ENCODE measurements at regions not wholly inside any gene's neighbourhood (a gene's known extent, or its start where the extent isn't known, plus 50 kb on each side); places are given as distances from the start of the nearest gene placed in this dataset.

DNA sequence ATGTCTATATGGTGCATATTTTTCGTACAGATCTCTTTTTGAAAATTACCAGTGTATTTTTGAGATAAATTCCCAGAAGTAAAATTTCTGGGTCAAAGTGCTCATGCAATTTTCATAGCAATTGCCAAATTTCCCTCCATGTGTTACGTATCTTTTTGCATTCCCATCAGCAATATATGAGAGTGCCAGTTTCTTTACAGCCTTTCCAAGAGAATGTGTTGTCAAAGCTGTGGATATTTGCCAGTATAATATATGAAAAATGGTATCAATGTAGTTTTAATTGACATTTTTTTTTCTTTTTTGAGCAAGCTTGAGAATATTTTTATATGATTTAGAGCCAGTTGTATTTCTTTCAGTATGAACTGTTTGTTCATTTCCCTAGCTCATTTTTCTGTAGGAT lies 399.0 kb upstream of the KLF12 start:
- TF ChIP-seq POLR2A (IDR thresholded peaks at IDR 0.05; ENCODE audit: low read depth, low read length), result no peak
- DNase-seq (ENCODE audit: insufficient read length, low spot score) (no peak), FAIRE-seq (no peak)

- DNase-seq (ENCODE audit: insufficient read length, low spot score), result no peak
- FAIRE-seq, result no peak
- TF ChIP-seq POLR2A (IDR thresholded peaks at IDR 0.05; ENCODE audit: low read depth, low read length), result no peak
These were observed 395.8 kb upstream of the KLF12 start for GRCh38 chr13:74530011-74530410.

DNA sequence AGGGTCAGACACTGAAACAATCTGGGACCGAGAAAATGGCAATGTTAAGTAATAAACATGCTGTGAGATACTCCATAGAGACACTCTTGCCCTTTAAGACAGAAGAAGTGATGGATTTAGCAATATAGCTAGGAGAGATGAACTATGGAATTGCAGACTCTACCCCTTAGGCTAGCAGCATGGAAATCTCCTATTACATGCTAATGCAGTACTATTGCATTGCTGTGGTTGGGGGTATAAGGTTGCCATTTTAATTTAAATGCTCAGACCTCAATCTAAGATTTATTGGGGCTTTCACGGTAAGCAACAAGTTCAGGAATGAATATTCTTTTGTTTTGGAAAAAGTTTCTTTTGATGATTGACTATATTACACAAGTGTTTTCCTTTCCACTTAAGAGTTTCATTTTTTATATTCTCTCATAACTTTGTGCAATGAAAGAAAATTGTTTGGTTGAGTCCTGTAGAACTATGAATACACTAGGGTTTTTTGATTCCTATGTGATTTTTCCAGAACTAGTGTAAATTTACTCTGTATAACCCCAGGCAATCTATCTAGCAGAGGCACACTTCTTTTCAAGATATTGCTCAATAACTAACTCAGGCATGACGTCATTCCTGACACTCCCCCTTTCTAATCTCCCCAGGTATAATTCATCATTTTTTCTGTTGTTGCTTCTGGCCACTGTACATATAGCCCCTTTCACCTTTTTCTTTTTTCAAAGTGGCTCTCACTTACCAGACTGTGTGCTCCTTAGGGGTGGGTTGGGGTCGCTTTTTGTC lies 394.7 kb upstream of the KLF12 start:
- FAIRE-seq, result no peak
- TF ChIP-seq POLR2A (IDR thresholded peaks at IDR 0.05; ENCODE audit: low read depth, low read length), result no peak
- no peak for DNase-seq (ENCODE audit: insufficient read length, low spot score)

GRCh38 chr13:74523057-74523456 lies 388.9 kb upstream of the KLF12 start:
- TF ChIP-seq POLR2A (IDR thresholded peaks at IDR 0.05; ENCODE audit: low read depth, low read length), result no peak
- DNase-seq (ENCODE audit: insufficient read length, low spot score) (no peak), FAIRE-seq (no peak)

DNA sequence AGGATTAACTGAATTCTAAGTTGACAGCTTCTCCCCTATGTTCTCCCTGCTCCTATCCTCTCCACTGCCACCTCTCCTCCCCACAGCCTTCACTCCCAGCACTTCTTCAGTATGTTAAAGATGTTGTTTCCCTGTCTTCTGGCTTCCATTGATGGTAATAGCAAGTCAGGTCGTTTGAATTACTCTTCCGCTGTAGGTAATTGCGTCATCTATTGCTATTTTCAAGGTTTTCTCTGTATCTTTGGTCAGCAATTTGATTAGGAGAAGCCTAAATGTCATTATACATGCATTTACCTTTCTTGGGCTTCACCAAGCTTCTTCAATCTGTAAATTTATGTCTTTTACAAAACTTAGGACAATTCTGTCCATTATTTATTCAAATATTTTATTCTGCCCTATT lies 377.3 kb upstream of the KLF12 start:
- DNase-seq (ENCODE audit: insufficient read length, low spot score) (no peak), FAIRE-seq (no peak)

DNA sequence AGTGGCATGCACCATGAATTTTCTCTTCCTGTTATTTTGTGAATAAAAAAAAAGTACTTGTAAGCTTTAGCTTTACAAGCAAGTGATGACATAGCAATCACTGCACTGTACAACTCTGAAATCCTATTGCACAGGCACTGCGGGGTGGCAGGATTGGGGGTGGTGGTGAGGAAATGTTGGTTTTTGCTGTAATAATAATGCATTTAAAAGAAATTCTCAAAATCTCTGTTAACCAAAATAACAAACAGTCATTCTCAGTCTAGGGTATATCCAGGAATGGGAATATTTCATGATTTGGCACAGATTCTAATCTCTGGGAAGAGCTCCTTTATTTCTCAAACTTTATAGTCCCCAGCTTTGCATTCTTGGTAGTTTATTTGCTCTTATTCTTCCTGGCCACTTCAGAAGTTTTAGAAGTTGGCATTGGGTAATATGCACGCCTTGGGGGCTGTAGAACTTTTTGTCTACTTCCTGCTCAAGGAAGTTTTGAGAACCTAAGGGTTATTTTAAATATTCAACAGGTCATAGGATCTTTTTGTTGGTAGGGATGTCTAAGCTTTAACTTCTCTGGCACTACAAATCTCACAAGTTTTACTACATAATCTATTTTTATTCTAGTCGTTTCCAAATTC lies 353.0 kb upstream of the KLF12 start:
- no peak for TF ChIP-seq POLR2A (IDR thresholded peaks at IDR 0.05; ENCODE audit: low read depth, low read length)
- no peak for FAIRE-seq
- DNase-seq (ENCODE audit: insufficient read length, low spot score), result no peak

More for the DNA sequence above, 377.3 kb upstream of the KLF12 start:
- no peak for TF ChIP-seq POLR2A (IDR thresholded peaks at IDR 0.05; ENCODE audit: low read depth, low read length)

DNA sequence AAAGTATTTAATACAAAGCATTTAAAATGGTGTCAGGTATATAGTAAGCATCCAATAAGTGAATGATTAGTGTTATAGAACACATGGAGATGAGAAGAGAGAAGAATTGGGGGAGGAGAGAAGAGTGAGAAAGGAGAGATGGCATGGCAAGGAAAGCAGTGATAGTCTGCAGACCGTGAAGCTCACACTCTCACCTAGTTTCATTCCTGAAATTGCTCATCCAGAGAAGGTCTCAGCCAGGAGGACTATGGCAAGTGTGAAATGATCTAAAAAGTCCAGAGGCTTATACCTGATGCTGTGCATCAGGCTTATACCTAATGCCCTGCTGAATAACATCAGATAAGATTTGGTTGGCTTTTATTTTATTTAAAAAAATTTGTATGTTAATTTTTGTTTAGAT lies 351.6 kb upstream of the KLF12 start:
- TF ChIP-seq POLR2A (IDR thresholded peaks at IDR 0.05; ENCODE audit: low read depth, low read length), result no peak
- no peak for FAIRE-seq
- no peak for DNase-seq (ENCODE audit: insufficient read length, low spot score)

GRCh38 chr13:74479124-74479523 lies 344.9 kb upstream of the KLF12 start:
- no peak for FAIRE-seq
- no peak for TF ChIP-seq POLR2A (IDR thresholded peaks at IDR 0.05; ENCODE audit: low read depth, low read length)
- DNase-seq (ENCODE audit: insufficient read length, low spot score), result no peak

DNA sequence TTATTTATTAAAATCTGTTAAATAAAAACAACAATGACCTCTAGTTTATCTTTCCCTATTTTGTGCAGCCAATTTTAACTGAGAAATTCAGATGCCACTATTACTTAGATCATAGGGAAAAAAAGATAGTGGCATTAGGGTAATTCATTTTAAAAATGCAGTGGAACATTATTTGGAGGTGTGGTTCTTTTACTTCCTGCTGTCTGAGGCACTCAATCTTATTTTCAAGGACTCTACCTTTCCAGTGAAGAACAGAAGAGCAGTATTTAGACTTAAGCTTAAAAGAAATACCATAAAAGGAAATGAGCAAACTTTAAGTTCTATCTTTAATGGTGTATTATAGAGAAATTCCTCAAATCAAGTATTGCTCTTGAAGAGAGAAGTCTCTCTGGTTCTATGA lies 342.6 kb upstream of the KLF12 start:
- DNase-seq (ENCODE audit: insufficient read length, low spot score), result no peak
- FAIRE-seq, result no peak
- TF ChIP-seq POLR2A (IDR thresholded peaks at IDR 0.05; ENCODE audit: low read depth, low read length), result no peak

- DNase-seq (ENCODE audit: insufficient read length, low spot score), result no peak
- FAIRE-seq, result no peak
- no peak for TF ChIP-seq POLR2A (IDR thresholded peaks at IDR 0.05; ENCODE audit: low read depth, low read length)
These were observed 342.2 kb upstream of the KLF12 start for GRCh38 chr13:74476365-74476764.

DNA sequence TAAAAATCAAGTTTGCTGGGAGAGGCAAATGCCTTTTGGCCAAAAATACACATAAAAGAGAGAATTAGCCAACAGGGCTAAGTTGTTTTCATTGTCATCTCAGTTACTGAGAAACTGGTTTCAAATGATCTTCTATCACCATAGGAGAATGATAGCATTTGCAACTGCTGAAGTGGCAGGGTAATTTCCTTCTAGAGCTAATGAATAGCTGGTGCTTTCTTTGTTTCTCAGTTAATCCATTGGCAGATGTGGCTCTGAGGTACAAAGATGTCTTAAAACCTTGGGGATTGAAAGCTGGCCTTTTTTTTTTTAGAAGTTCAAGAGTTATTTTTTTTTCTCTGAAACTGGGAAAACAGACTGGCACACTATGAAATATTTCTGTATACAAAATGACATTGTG lies 332.7 kb upstream of the KLF12 start:
- no peak for FAIRE-seq
- no peak for TF ChIP-seq POLR2A (IDR thresholded peaks at IDR 0.05; ENCODE audit: low read depth, low read length)
- no peak for DNase-seq (ENCODE audit: insufficient read length, low spot score)

DNA sequence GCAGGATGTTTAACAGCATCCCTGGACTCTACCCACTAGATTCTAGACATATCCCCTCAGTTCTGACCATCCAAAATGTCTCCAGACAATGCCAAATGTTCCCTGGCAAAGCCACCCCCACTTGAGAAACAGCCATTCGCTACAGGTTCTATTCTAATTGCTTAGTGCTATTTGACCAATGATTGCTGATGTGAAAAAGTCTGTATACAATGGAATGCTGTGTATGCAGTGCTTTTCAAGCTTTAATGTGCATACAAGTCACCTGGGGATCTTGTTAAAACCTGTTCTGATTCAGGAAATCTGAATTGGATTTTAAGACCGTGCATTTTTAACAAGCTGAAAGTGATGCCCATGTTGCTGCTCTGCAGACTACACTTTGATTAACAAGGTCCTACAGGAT lies 331.8 kb upstream of the KLF12 start:
- no peak for TF ChIP-seq POLR2A (IDR thresholded peaks at IDR 0.05; ENCODE audit: low read depth, low read length)
- FAIRE-seq, result no peak
- no peak for DNase-seq (ENCODE audit: insufficient read length, low spot score)

- FAIRE-seq (no peak), DNase-seq (ENCODE audit: insufficient read length, low spot score) (no peak)
- TF ChIP-seq POLR2A (IDR thresholded peaks at IDR 0.05; ENCODE audit: low read depth, low read length), result no peak
These were observed 331.1 kb upstream of the KLF12 start for GRCh38 chr13:74465271-74465670.

- no peak for TF ChIP-seq POLR2A (IDR thresholded peaks at IDR 0.05; ENCODE audit: low read depth, low read length)
- DNase-seq (ENCODE audit: insufficient read length, low spot score), result no peak
- no peak for FAIRE-seq
These were observed 330.5 kb upstream of the KLF12 start for GRCh38 chr13:74464670-74465069.

- FAIRE-seq (no peak), DNase-seq (ENCODE audit: insufficient read length, low spot score) (no peak)
- TF ChIP-seq POLR2A (IDR thresholded peaks at IDR 0.05; ENCODE audit: low read depth, low read length), result no peak
These were observed 326.8 kb upstream of the KLF12 start for GRCh38 chr13:74461011-74461410.
